ENCODE measurements at regions not wholly inside any gene's neighbourhood (a gene's known extent, or its start where the extent isn't known, plus 50 kb on each side); places are given as distances from the start of the nearest gene placed in this dataset.

GRCh38 chr5:15266841-15267240 is 233.1 kb upstream of the FBXL7 start:
- no peak for TF ChIP-seq POLR2A (IDR thresholded peaks at IDR 0.05)
- no peak for TF ChIP-seq CTCF (IDR thresholded peaks at IDR 0.05)
- no peak for TF ChIP-seq POLR2AphosphoS5 (IDR thresholded peaks at IDR 0.05)
